GM04503 (cell line): ENCODE measurements at regions not wholly inside any gene's neighbourhood (a gene's known extent, or its start where the extent isn't known, plus 50 kb on each side); places are given as distances from the start of the nearest gene placed in this dataset.
A peak's percentile ranks its signal among the peaks of the same experiment; 100 is the strongest.

Source experiments
- DNase-seq: peaks from one replicate; pipeline ENCODE4 v3.0.0-alpha.2; 2012; ENCODE audit warnings: low read depth

DNA sequence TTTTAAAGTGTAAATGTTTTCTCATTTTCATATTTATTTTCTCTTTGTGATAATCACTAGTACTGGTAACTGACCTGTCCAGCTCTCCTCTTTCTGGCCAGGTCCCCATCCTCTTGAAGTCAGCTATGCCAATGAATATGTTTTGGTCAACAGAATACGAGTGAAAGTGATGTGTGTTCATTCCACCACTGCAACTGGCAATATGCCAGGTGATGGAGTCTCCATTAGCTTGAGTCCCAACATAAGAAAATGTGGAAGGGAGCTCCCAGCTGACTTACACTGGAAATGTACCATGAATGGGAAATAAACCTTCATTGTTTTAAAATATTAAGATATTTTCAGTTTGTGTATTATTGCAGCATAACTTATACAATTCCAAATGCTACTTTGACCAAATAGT lies 75.8 kb downstream of the CCDC34 start:
- DNase-seq, result no peak

- DNase-seq, result no peak
Measured at GRCh38 chr11:27285761-27286160, 77.3 kb downstream of the CCDC34 start.

DNA sequence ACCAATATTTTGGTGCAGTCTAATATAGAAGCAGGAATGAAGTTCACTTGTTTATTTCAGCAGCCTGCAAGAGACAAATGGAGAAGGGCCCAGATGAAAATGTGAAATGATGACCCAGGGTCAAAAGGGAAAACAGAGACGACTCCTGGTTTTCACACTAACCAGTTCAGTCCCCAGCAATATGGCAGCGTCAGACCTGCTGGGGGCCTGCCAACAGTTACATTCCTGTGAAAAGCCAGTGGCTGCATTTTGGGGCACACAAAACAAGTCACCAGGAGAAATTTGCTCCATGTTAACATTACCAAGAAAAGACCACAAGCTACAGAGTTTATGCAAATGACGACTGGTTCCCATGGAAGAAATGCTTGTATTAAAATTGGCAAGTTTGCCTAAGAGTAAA lies 80.2 kb downstream of the CCDC34 start:
- no peak for DNase-seq

- DNase-seq, result peak; percentile 90
Measured at GRCh38 chr11:27281740-27282590, 81.0 kb downstream of the CCDC34 start.

GRCh38 chr11:27281276-27281675 lies 81.7 kb downstream of the CCDC34 start:
- DNase-seq, result no peak

- DNase-seq, result no peak
Measured at GRCh38 chr11:27280140-27280539, 82.9 kb downstream of the CCDC34 start.

GRCh38 chr11:27279460-27279859 lies 83.6 kb downstream of the CCDC34 start:
- DNase-seq, result no peak

DNA sequence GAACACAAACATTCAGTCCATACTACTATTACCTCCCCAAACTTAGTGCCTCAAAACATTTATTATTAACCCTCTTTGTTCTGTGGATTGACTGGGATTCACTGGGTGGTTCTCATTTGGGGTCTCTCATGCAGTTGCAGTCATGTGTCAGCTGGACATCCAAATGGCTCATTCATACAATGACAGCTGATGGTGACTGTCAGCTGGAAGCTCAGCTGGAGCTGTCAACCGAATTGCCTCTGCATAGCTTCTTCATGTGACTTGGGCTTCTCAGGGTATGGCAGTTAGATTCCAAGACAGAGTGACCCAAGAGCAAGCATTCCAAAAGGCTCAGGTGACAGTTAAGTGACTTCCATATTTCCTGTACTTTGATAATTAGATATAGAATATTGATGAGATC lies 85.2 kb downstream of the CCDC34 start:
- DNase-seq, result no peak

DNA sequence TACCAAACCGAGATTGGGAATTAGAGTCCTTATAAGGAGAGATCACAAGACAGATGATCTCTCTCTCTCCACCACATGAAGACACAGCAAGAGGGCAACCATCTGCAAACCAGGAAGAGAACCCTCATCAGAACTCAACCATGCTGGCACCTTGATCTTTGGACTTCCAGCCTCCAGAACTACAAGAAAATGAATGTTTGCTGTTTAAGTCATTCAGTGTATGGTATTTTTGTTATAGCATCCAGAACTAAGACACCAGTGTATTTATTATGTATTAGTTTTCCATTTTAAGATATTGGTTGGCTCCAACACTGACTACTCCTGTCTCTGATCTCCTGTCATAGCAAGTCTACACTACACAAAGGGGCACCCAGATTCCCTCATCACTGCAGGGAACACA lies 86.9 kb downstream of the CCDC34 start:
- no peak for DNase-seq

GRCh38 chr11:27274854-27275395 lies 88.1 kb downstream of the CCDC34 start:
- no peak for DNase-seq

GRCh38 chr11:27266125-27266524 lies 96.9 kb downstream of the CCDC34 start:
- no peak for DNase-seq

- DNase-seq, result no peak
Measured at GRCh38 chr11:27263986-27264385, 99.0 kb downstream of the CCDC34 start.

DNA sequence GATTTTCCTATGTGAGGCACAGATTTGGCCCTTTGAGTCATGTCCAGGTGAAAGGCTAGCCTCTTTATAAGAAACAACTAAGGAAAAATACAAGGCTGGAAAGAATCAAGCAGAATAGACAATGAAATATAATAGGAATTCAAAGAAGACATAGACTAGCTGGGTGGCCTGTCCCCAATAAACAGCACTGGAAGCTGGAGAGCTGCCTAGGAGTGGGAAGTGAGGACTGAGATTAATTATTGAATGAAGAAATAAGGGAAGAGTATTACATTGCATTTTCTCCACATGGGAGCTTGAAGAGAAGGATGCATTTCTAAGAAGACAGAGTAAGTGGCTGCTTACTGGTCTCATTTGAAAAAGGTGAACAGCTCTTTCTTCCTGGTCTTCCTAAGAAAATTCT lies 100.0 kb downstream of the CCDC34 start:
- DNase-seq, result no peak

DNA sequence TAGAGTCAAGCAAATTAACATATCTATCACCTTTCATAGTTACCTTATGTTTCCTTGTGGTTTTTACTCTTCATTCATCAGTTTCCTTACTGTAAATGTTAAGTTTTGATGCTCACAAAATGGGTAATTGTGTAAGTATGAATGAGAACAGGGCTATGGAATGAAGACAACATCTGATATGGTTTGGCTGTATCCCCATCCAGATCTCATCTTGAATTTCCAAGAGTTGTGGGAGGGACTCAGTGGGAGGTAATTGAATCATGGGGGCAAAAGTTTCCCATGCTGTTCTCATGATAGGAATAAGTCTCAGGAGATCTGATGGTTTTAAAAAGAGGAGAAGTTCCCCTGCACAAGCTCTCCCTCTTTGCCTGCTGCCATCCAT lies 107.6 kb downstream of the CCDC34 start:
- DNase-seq, result peak; percentile 80

- DNase-seq, result peak; percentile 89
Measured at GRCh38 chr11:27254744-27255446, 108.1 kb downstream of the CCDC34 start.

GRCh38 chr11:27253224-27253623 lies 109.8 kb downstream of the CCDC34 start:
- no peak for DNase-seq

GRCh38 chr11:27250867-27251665 lies 111.9 kb downstream of the CCDC34 start:
- no peak for DNase-seq

DNA sequence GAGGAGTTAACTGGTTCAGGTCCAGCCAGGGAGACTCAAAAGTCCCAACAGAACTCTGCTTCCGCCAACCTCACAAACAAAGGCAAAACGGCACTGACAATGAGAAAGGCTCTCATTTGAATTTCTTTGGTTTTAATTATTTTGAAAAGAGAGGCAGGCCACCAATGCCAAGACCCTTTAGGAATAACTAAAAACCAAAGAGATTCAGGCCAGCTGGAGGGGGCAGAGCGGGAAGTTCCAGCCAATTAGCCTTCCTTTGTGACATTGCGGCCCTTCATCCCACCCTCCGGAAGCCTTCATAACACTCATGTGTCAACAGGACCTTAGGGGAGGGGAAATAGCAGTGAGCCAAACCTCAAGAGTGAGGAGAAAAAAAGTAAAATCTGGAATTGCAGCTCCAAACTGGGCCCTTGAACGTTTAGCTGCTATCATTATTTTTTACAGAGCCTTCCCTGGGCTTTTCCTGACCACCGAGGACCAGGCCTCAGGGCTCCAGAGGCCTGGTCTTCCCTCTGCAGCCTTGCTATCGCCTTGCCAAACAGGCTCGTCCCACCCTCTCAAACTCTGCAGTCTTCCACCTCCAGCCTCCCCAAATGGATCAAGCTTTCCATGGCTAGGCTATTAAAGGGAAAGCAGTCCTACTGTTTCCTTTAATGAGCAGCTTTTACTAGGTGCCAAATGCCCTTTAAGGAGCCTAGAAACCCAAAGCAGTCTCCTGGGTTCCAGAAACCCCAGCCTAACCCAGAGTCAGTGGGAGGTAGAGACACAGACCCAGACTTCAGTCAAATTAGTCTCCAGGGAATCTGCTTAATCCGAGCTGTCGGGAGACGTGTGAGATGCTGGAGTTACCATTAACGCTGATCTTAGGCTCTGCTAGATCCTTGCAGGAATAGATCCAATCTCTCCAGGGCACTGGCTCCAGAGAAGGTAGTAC lies 114.2 kb downstream of the CCDC34 start:
- DNase-seq, result no peak

DNA sequence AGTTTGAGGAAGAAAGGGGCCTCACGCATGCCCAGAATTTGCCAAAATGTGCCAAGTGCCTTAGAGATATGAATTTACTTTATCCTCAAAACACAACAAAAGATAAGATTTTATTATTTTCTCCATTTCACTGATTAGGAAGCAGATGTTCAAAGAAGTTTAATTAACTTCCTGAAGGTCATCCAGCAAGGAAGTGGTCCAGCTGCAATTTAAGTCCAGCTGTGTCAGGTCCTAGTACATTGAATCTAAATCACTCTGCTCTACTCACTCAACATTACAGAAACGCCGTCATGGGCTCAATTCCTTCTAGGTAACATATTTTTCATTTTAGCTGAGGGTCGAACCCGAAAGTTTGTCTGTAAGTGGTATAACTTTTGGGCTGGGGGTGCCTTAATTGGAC lies 115.4 kb downstream of the CCDC34 start:
- DNase-seq, result no peak

DNA sequence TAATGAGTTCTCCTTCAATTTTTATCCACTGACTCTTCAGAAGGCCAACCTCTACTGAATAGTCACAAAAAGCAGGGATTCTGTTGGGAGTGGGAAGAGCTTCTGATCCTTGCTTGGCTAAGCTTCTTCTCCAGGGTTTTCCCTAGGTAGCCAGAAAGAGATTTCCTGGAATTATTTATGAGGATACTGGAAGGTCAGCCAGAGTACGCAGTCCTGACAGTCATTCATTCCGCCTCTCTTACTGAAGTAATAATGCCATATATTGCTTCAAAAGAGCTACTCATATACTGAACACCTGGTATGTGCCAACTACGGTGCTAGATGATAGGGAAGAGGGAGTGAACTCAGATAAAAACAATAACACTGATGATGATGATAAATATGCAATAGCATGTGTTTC lies 116.1 kb downstream of the CCDC34 start:
- DNase-seq, result no peak

DNA sequence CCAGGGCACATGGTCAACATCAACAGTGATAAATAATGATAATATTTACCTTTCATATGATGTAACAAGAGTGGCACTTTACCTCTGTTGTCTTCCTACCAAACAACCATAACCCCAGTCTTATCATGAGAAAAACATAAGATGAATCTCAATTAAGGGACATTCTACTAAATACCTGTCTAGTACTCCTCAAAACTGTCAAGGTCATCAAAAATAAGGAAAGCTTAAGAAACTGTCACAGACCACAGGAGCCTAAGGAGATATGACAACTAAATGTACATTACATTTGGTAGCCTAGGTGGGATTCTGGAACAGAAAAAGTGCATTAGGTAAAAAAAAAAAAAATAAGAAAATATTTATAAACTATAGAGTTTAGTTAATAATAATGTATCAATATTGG lies 118.1 kb downstream of the CCDC34 start:
- DNase-seq, result no peak
